ENCODE measurements at regions not wholly inside any gene's neighbourhood (a gene's known extent, or its start where the extent isn't known, plus 50 kb on each side); places are given as distances from the start of the nearest gene placed in this dataset.

GRCh38 chr2:40841856-40842255, 390.0 kb upstream of the SLC8A1 start (continued):
- no peak for TF ChIP-seq SKIL (IDR thresholded peaks at IDR 0.05; ENCODE audit: low read depth, poor library complexity, severe bottlenecking)
- no peak for TF ChIP-seq NBN (IDR thresholded peaks at IDR 0.05)
- no peak for TF ChIP-seq SMC3 (IDR thresholded peaks at IDR 0.05; ENCODE audit: borderline replicate concordance, low read length)

GRCh38 chr2:40844353-40845277, 392.7 kb upstream of the SLC8A1 start:
- no peak overlapping the region for H3K4me2 ChIP-seq (ENCODE audit: control insufficient read depth, insufficient read depth)
- ChIA-PET SMC1A (ENCODE audit: uncharacterized antibody, unreplicated experiment) (no interaction called here), RAD21 (ENCODE audit: unreplicated experiment) (interaction anchor here (0.6 kb wide), 1 partner anchor 100 kb away, joined by 3 read pairs; no protein-coding TSS in a partner anchor), CTCF (interaction anchor here (0.5 to 1.0 kb wide), 3 partner anchors 155 to 855 kb away, joined by 3 to 6 read pairs (median 5); no protein-coding TSS in a partner anchor), POLR2A (no interaction called here)
- no peaks in the 10 kb centered on the region for H3K36me3 ChIP-seq (ENCODE audit: control insufficient read depth in 2 of 2, insufficient read depth in 2 of 2, low read length in 1 of 2)
- no peak overlapping the region for H3K9ac ChIP-seq (ENCODE audit: control insufficient read depth, insufficient read depth, low read length)
- 40% methylated on average over 7 of the region's 8 CpGs for WGBS (ENCODE audit: insufficient coverage, insufficient replicate concordance, low lambda C conversion rate, missing lambda C conversion rate)
- no peak for DNase-seq (ENCODE audit: low read depth, low spot score)
- H3K4me1 ChIP-seq (ENCODE audit: control insufficient read depth, insufficient read depth, low read length), result no peaks in the 10 kb centered on the region
- no peaks in the 10 kb centered on the region for H3K9me3 ChIP-seq (replicated peaks; ENCODE audit: control insufficient read depth, insufficient read depth, low read length)
- H3K79me2 ChIP-seq (ENCODE audit: control insufficient read depth, insufficient read depth, low read length), result no peaks in the 10 kb centered on the region
- BruUV-seq (replicated peaks), result no TSS peak
- FAIRE-seq, result no peak
- in situ Hi-C loops (cut with MboI), result no loop called here
- ATAC-seq, result peak; percentile 67
- no peak overlapping the region for H2AFZ ChIP-seq (ENCODE audit: control insufficient read depth, low read depth, low read length)
- no peak overlapping the region for H3K4me3 ChIP-seq
- H4K20me1 ChIP-seq (ENCODE audit: control insufficient read depth, insufficient read depth), result no peaks in the 10 kb centered on the region
- intact Hi-C loops (cut with micrococcal nuclease; ENCODE audit: unreplicated experiment), result no loop called here
- no peak overlapping the region for H3K27ac ChIP-seq (ENCODE audit: control insufficient read depth, insufficient read depth)
- no peaks in the 10 kb centered on the region for H3K27me3 ChIP-seq (replicated peaks in 1 of 2; ENCODE audit: control insufficient read depth in 2 of 2, insufficient read depth in 2 of 2, low read length in 1 of 2)
- TF ChIP-seq SMC3 (IDR thresholded peaks at IDR 0.05; ENCODE audit: borderline replicate concordance, low read length) (no peak), CEBPB (IDR thresholded peaks at IDR 0.05; ENCODE audit: borderline replicate concordance in 1 of 2, low read depth in 2 of 2, low read length in 2 of 2) (no peak), POLR2A (IDR thresholded peaks at IDR 0.05; ENCODE audit: low read depth, low read length) (no peak), NBN (IDR thresholded peaks at IDR 0.05) (no peak), EZH2 (IDR thresholded peaks at IDR 0.05; ENCODE audit: borderline replicate concordance, control insufficient read depth, low read depth, low read length) (no peak), SUZ12 (IDR thresholded peaks at IDR 0.05; ENCODE audit: unreplicated experiment) (no peak), PAX5 (IDR thresholded peaks at IDR 0.05; ENCODE audit: borderline replicate concordance, low read depth, low read length) (no peak), KAT2A (conservative IDR thresholded peaks at IDR 0.05; ENCODE audit: control insufficient read depth, low read depth, low read length) (no peak), MAX (IDR thresholded peaks at IDR 0.05; ENCODE audit: low read depth, low read length) (no peak), ESRRA (IDR thresholded peaks at IDR 0.05; ENCODE audit: low read length) (no peak), CUX1 (IDR thresholded peaks at IDR 0.05; ENCODE audit: insufficient replicate concordance, low read depth, low read length) (no peak), NR2C2 (IDR thresholded peaks at IDR 0.05; ENCODE audit: borderline replicate concordance, control insufficient read depth, insufficient read length, low read depth) (no peak), STAT3 (IDR thresholded peaks at IDR 0.05; ENCODE audit: low read depth, low read length) (no peak)

All from GM12878 (cell line).